Naive thymus-derived CD4-positive, alpha-beta T cell (primary cell): ENCODE measurements at regions not wholly inside any gene's neighbourhood (a gene's known extent, or its start where the extent isn't known, plus 50 kb on each side); places are given as distances from the start of the nearest gene placed in this dataset.
"Not testable (repeated sequence)": the region's sequence is repeated elsewhere in the genome, so short reads cannot be mapped to it uniquely, and the experiment has no call there.

Experiments
- ATAC-seq: fragments of 150-1000 bp; cut with Tn5 transposase; 2 replicates; pipeline ENCODE4 v1.10.0; 2021; ENCODE audit warnings: mild to moderate bottlenecking, moderate library complexity
- CTCF ChIA-PET: fragments of 350-600 bp; sonication (Branson Sonifier 250); formaldehyde crosslinking; loops from one replicate; lab custom pipeline; 2021; ENCODE audit warnings: antibody characterized with exemption; lab: Charles Lee
- POLR2A ChIA-PET: fragments of 350-600 bp; sonication (Branson Sonifier 250); formaldehyde crosslinking; loops from one replicate; lab custom pipeline; 2021; ENCODE audit warnings: antibody characterized with exemption, inconsistent platforms; lab: Charles Lee
- DNase-seq, 9 donors: peaks; one replicate each; pipeline versions ENCODE4 v3.0.0 to v3.0.0-alpha.2; 2020 to 2022; ENCODE audit warnings: mixed read lengths in 1 of 9
- H3K27ac ChIP-seq: one replicate; pipeline ENCODE4 v1.7.0; 2013; ENCODE audit warnings: mild to moderate bottlenecking, low read depth, low read length, moderate library complexity
- H3K27me3 ChIP-seq, 2 donors: one replicate each; pipeline ENCODE4 v1.7.0; 2013; ENCODE audit warnings: low read length in 2 of 2, mild to moderate bottlenecking in 2 of 2, moderate library complexity in 2 of 2; ENCODE audit not compliant: control insufficient read depth in 2 of 2, insufficient read depth in 2 of 2
- H3K36me3 ChIP-seq, 3 experiments: 1 replicate in 2 of 3; 2 replicates in 1 of 3; pipeline ENCODE4 v1.7.0; 2013; ENCODE audit warnings: low read length in 3 of 3, mild to moderate bottlenecking in 3 of 3, moderate library complexity in 1 of 3; ENCODE audit not compliant: insufficient read depth in 3 of 3, control insufficient read depth in 2 of 3
- H3K4me1 ChIP-seq, 2 donors: one replicate each; pipeline ENCODE4 v1.7.0; 2013; ENCODE audit warnings: low read length in 2 of 2, mild to moderate bottlenecking in 2 of 2, moderate library complexity in 1 of 2; ENCODE audit not compliant: control insufficient read depth in 2 of 2, insufficient read depth in 2 of 2
- H3K4me3 ChIP-seq: 2 replicates; pipeline ENCODE4 v1.7.0; 2013; ENCODE audit warnings: mild to moderate bottlenecking, low read length
- H3K9me3 ChIP-seq, 3 experiments: 1 replicate in 2 of 3; 2 replicates in 1 of 3; pipeline ENCODE4 v1.7.0; 2013; ENCODE audit warnings: low read length in 3 of 3; ENCODE audit not compliant: control insufficient read depth in 2 of 3
- H3K27ac Mint-ChIP-seq, 9 donors: one replicate each; pipeline ENCODE4 v1.8.0; 2020 to 2022; ENCODE audit warnings: mixed read lengths in 9 of 9, mild to moderate bottlenecking in 8 of 9, moderate library complexity in 5 of 9, inconsistent platforms in 2 of 9
- H3K27me3 Mint-ChIP-seq, 5 donors: one replicate each; pipeline ENCODE4 v1.8.0; 2021 to 2022; ENCODE audit warnings: mixed read lengths in 5 of 5, mild to moderate bottlenecking in 1 of 5
- H3K36me3 Mint-ChIP-seq, 5 donors: one replicate each; pipeline ENCODE4 v1.8.0; 2020 to 2022; ENCODE audit warnings: mixed read lengths in 5 of 5, mild to moderate bottlenecking in 3 of 5, inconsistent platforms in 1 of 5
- H3K4me1 Mint-ChIP-seq, 7 donors: one replicate each; pipeline ENCODE4 v1.8.0; 2020 to 2022; ENCODE audit warnings: mixed read lengths in 7 of 7, mild to moderate bottlenecking in 3 of 7, inconsistent platforms in 1 of 7
- H3K4me3 Mint-ChIP-seq, 10 donors: one replicate each; pipeline ENCODE4 v1.8.0; 2020 to 2022; ENCODE audit warnings: mild to moderate bottlenecking in 10 of 10, mixed read lengths in 10 of 10, moderate library complexity in 6 of 10, inconsistent platforms in 2 of 10
- H3K9me3 Mint-ChIP-seq, 11 donors: one replicate each; pipeline ENCODE4 v1.8.0; 2020 to 2022; ENCODE audit warnings: mixed read lengths in 11 of 11, mild to moderate bottlenecking in 4 of 11, inconsistent platforms in 1 of 11, moderate library complexity in 1 of 11
- intact Hi-C, 2 donors: fragments of 100-400 bp; cut with micrococcal nuclease; formaldehyde crosslinking; loops; one replicate each; pipeline ENCODE4 v1.15.1; 2023

- Mint-ChIP-seq H3K36me3 (no peaks in the 10 kb centered on the region), H3K4me3 (no peak overlapping the region), H3K9me3 (peaks cover 0 to 4% (median 0%) of the 10 kb centered on the region in 11 donors), H3K27me3 (peaks cover 2 to 19% (median 11%) of the 10 kb centered on the region in 5 donors), H3K27ac (no peak overlapping the region), H3K4me1 (no peaks in the 10 kb centered on the region)
- POLR2A ChIA-PET: no interaction called here
- intact Hi-C loops: no loop called here
- Histone ChIP-seq H3K4me1 (no peaks in the 10 kb centered on the region), H3K27ac (no peak overlapping the region), H3K9me3 (no peaks in the 10 kb centered on the region), H3K36me3 (no peaks in the 10 kb centered on the region), H3K4me3 (no peak overlapping the region), H3K27me3 (no peaks in the 10 kb centered on the region)
- no peak for DNase-seq
- CTCF ChIA-PET: no interaction called here
- no peak for ATAC-seq
Measured at GRCh38 chrX:69431420-69431819, 72.7 kb upstream of the NALF2 start.

- Histone ChIP-seq H3K27me3 (no peaks in the 10 kb centered on the region), H3K4me3 (no peak overlapping the region), H3K27ac (no peak overlapping the region), H3K36me3 (no peaks in the 10 kb centered on the region), H3K9me3 (no peaks in the 10 kb centered on the region), H3K4me1 (no peaks in the 10 kb centered on the region)
- ATAC-seq (no peak), DNase-seq (no peak)
- intact Hi-C loops: no loop called here
- ChIA-PET CTCF (no interaction called here), POLR2A (no interaction called here)
- Mint-ChIP-seq H3K27me3 (peaks cover 2 to 19% (median 11%) of the 10 kb centered on the region in 5 donors), H3K36me3 (no peaks in the 10 kb centered on the region), H3K27ac (no peak overlapping the region), H3K4me1 (no peaks in the 10 kb centered on the region), H3K9me3 (peaks cover 0 to 4% (median 0%) of the 10 kb centered on the region in 11 donors), H3K4me3 (no peak overlapping the region)
Measured at GRCh38 chrX:69430785-69431184, 73.3 kb upstream of the NALF2 start.

GRCh38 chrX:69429339-69430015 lies 74.6 kb upstream of the NALF2 start:
- DNase-seq (no peak), ATAC-seq (no peak)
- CTCF ChIA-PET: no interaction called here

GRCh38 chrX:69428216-69428615 lies 75.9 kb upstream of the NALF2 start:
- DNase-seq (no peak), ATAC-seq (no peak)
- ChIA-PET POLR2A (no interaction called here), CTCF (no interaction called here)
- Mint-ChIP-seq H3K9me3 (peaks cover 0 to 3% (median 0%) of the 10 kb centered on the region in 11 donors), H3K4me3 (no peak overlapping the region), H3K27ac (no peak overlapping the region), H3K4me1 (no peaks in the 10 kb centered on the region), H3K27me3 (peaks cover 2 to 19% (median 11%) of the 10 kb centered on the region in 5 donors), H3K36me3 (no peaks in the 10 kb centered on the region)
- Histone ChIP-seq H3K36me3 (no peaks in the 10 kb centered on the region), H3K4me3 (no peak overlapping the region), H3K27me3 (no peaks in the 10 kb centered on the region), H3K9me3 (no peaks in the 10 kb centered on the region), H3K27ac (no peak overlapping the region), H3K4me1 (no peaks in the 10 kb centered on the region)
- intact Hi-C loops: no loop called here

More at GRCh38 chrX:69429339-69430015, 74.6 kb upstream of the NALF2 start:
- Histone ChIP-seq H3K36me3 (no peaks in the 10 kb centered on the region), H3K9me3 (no peaks in the 10 kb centered on the region), H3K4me3 (no peak overlapping the region), H3K27me3 (no peaks in the 10 kb centered on the region), H3K4me1 (no peaks in the 10 kb centered on the region), H3K27ac (no peak overlapping the region)
- Mint-ChIP-seq H3K9me3 (peaks cover 0 to 2% (median 0%) of the 10 kb centered on the region in 11 donors), H3K27me3 (peaks cover 2 to 19% (median 11%) of the 10 kb centered on the region in 5 donors), H3K4me3 (no peak overlapping the region), H3K36me3 (no peaks in the 10 kb centered on the region), H3K4me1 (no peaks in the 10 kb centered on the region), H3K27ac (no peak overlapping the region)
- POLR2A ChIA-PET: no interaction called here
- intact Hi-C loops: no loop called here

- ATAC-seq: no peak
- ChIA-PET CTCF (no interaction called here), POLR2A (no interaction called here)
- Mint-ChIP-seq H3K9me3 (peaks cover 0 to 6% (median 0%) of the 10 kb centered on the region in 11 donors), H3K36me3 (no peaks in the 10 kb centered on the region), H3K4me1 (no peaks in the 10 kb centered on the region), H3K27ac (no peak overlapping the region), H3K4me3 (no peak overlapping the region), H3K27me3 (peaks cover 2 to 18% (median 11%) of the 10 kb centered on the region in 5 donors)
- Histone ChIP-seq H3K36me3 (no peaks in the 10 kb centered on the region), H3K4me3 (no peak overlapping the region), H3K9me3 (no peaks in the 10 kb centered on the region), H3K4me1 (no peaks in the 10 kb centered on the region), H3K27ac (no peak overlapping the region), H3K27me3 (no peaks in the 10 kb centered on the region)
- intact Hi-C loops: loop anchor here in 1 of 2 donors (5.0 kb wide), 1 partner anchor 672 kb away; no protein-coding TSS in a partner anchor
- no peak for DNase-seq
Measured at GRCh38 chrX:69424910-69425309, 79.2 kb upstream of the NALF2 start.

- H3K36me3 Mint-ChIP-seq: no peaks in the 10 kb centered on the region
- no peaks in the 10 kb centered on the region for H3K4me1 Mint-ChIP-seq
- no peaks in the 10 kb centered on the region for H3K27me3 ChIP-seq
- no peak overlapping the region for H3K4me3 ChIP-seq
- ChIA-PET CTCF (no interaction called here), POLR2A (no interaction called here)
- peaks cover 0 to 6% (median 0%) of the 10 kb centered on the region in 11 donors for H3K9me3 Mint-ChIP-seq
- intact Hi-C loops: loop anchor here in 1 of 2 donors (5.0 kb wide), 1 partner anchor 673 kb away; no protein-coding TSS in a partner anchor
- DNase-seq (no peak), ATAC-seq (no peak)
- no peaks in the 10 kb centered on the region for H3K9me3 ChIP-seq
- H3K4me1 ChIP-seq: no peaks in the 10 kb centered on the region
- no peaks in the 10 kb centered on the region for H3K36me3 ChIP-seq
- no peak overlapping the region for H3K27ac Mint-ChIP-seq
- H3K27ac ChIP-seq: no peak overlapping the region
- no peak overlapping the region for H3K4me3 Mint-ChIP-seq
- H3K27me3 Mint-ChIP-seq: peaks cover 0 to 11% (median 8%) of the 10 kb centered on the region in 5 donors
Measured at GRCh38 chrX:69424161-69424560, 80.0 kb upstream of the NALF2 start.

- intact Hi-C loops: loop anchor here in 1 of 2 donors (5.0 kb wide), 1 partner anchor 675 kb away; no protein-coding TSS in a partner anchor
- ATAC-seq, CTCF ChIA-PET: not testable (repeated sequence)
Measured at GRCh38 chrX:69422208-69422607, 81.9 kb upstream of the NALF2 start.

More at GRCh38 chrX:69422208-69422607, 81.9 kb upstream of the NALF2 start:
- H3K27ac ChIP-seq, H3K27me3 ChIP-seq, H3K9me3 ChIP-seq, H3K36me3 ChIP-seq, H3K36me3 Mint-ChIP-seq, H3K27me3 Mint-ChIP-seq, H3K4me3 Mint-ChIP-seq, POLR2A ChIA-PET, H3K4me1 Mint-ChIP-seq, DNase-seq, H3K27ac Mint-ChIP-seq, H3K4me1 ChIP-seq, H3K4me3 ChIP-seq: not testable (repeated sequence)
- H3K9me3 Mint-ChIP-seq: peaks cover 0 to 10% (median 0%) of the 10 kb centered on the region in 11 donors
